ENCODE measurements at regions not wholly inside any gene's neighbourhood (a gene's known extent, or its start where the extent isn't known, plus 50 kb on each side); places are given as distances from the start of the nearest gene placed in this dataset.

- TF ChIP-seq TAF1 (IDR thresholded peaks at IDR 0.05; ENCODE audit: borderline replicate concordance, insufficient read depth, low read length) (no peak), POLR2AphosphoS5 (IDR thresholded peaks at IDR 0.05; ENCODE audit: low read depth, low read length) (no peak), SIN3A (IDR thresholded peaks at IDR 0.05; ENCODE audit: borderline replicate concordance, insufficient read depth, low read length) (no peak), FOXP2 (optimal IDR thresholded peaks at IDR 0.05; ENCODE audit: borderline replicate concordance, extremely low read depth, extremely low read length, insufficient read depth) (no peak), REST (IDR thresholded peaks at IDR 0.05; ENCODE audit: insufficient read depth in 1 of 2, low read depth in 2 of 2, low read length in 2 of 2) (peak; percentile 7 to 62; a peak in 2 of 4 replicates)
Measured at GRCh38 chr1:58251430-58252073, 295.0 kb downstream of the OMA1 start.

GRCh38 chr1:58250587-58250948 lies 296.0 kb downstream of the OMA1 start:
- no peak for TF ChIP-seq TAF1 (IDR thresholded peaks at IDR 0.05; ENCODE audit: borderline replicate concordance, insufficient read depth, low read length)
- TF ChIP-seq FOXP2 (optimal IDR thresholded peaks at IDR 0.05; ENCODE audit: borderline replicate concordance, extremely low read depth, extremely low read length, insufficient read depth): no peak
- TF ChIP-seq SIN3A (IDR thresholded peaks at IDR 0.05; ENCODE audit: borderline replicate concordance, insufficient read depth, low read length): no peak
- TF ChIP-seq POLR2AphosphoS5 (IDR thresholded peaks at IDR 0.05; ENCODE audit: low read depth, low read length): no peak
- TF ChIP-seq REST (IDR thresholded peaks at IDR 0.05; ENCODE audit: insufficient read depth in 1 of 2, low read depth in 2 of 2, low read length in 2 of 2): no peak

GRCh38 chr1:58249737-58250586 lies 296.6 kb downstream of the OMA1 start:
- no peak for TF ChIP-seq SIN3A (IDR thresholded peaks at IDR 0.05; ENCODE audit: borderline replicate concordance, insufficient read depth, low read length)
- TF ChIP-seq FOXP2 (optimal IDR thresholded peaks at IDR 0.05; ENCODE audit: borderline replicate concordance, extremely low read depth, extremely low read length, insufficient read depth): no peak
- no peak for TF ChIP-seq POLR2AphosphoS5 (IDR thresholded peaks at IDR 0.05; ENCODE audit: low read depth, low read length)
- TF ChIP-seq REST (IDR thresholded peaks at IDR 0.05; ENCODE audit: insufficient read depth in 1 of 2, low read depth in 2 of 2, low read length in 2 of 2): peak in 1 of 2 experiments; percentile 34; a peak in 1 of 4 replicates
- 0 out of 2 replicates have a peak, but pooled peaks have one; percentile 33 for TF ChIP-seq TAF1 (IDR thresholded peaks at IDR 0.05; ENCODE audit: borderline replicate concordance, insufficient read depth, low read length)

- no peak for TF ChIP-seq TAF1 (IDR thresholded peaks at IDR 0.05; ENCODE audit: borderline replicate concordance, insufficient read depth, low read length)
Measured at GRCh38 chr1:58249388-58249736, 297.2 kb downstream of the OMA1 start.

GRCh38 chr1:58248791-58249190 lies 297.7 kb downstream of the OMA1 start:
- TF ChIP-seq SIN3A (IDR thresholded peaks at IDR 0.05; ENCODE audit: borderline replicate concordance, insufficient read depth, low read length) (no peak), REST (IDR thresholded peaks at IDR 0.05; ENCODE audit: insufficient read depth in 1 of 2, low read depth in 2 of 2, low read length in 2 of 2) (no peak), TAF1 (IDR thresholded peaks at IDR 0.05; ENCODE audit: borderline replicate concordance, insufficient read depth, low read length) (no peak), FOXP2 (optimal IDR thresholded peaks at IDR 0.05; ENCODE audit: borderline replicate concordance, extremely low read depth, extremely low read length, insufficient read depth) (no peak)
